Loucy (cell line): ENCODE measurements at regions not wholly inside any gene's neighbourhood (a gene's known extent, or its start where the extent isn't known, plus 50 kb on each side); places are given as distances from the start of the nearest gene placed in this dataset.

Source experiments
- EZH2phosphoT487 ChIP-seq: fragments of 200-600 bp; IDR thresholded peaks from 2 replicates; pipeline ENCODE4 v1.6.1; 2018; ENCODE audit warnings: antibody characterized with exemption, mild to moderate bottlenecking, moderate library complexity, borderline replicate concordance
- TF ChIP-seq, protein P1 (sequence below): fragments of 200-600 bp; sonication (generic); conservative IDR thresholded peaks from 2 replicates; pipeline ENCODE4 v1.5.1; 2014; ENCODE audit warnings: mild to moderate bottlenecking, antibody characterized with exemption, low read length

DNA sequence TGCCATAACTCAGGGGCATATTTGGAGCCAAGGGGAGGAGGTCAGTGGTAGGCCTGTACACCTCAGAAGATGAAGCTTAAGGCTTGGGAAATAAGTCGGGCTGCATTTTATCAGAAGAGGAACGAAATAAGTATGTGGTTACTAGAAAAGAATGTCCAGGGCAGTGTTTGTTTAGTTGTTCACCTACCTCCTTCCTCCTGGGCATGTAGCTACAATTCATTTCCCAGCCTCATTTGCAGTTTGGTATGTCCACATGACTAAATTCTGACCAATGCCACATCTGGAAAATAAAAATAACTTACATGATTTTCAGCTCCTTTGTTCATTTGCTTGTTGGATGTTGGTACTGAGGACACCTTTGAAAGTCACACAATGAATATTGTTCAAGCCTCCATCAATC is 294.5 kb upstream of the RGS17 start:
- TF ChIP-seq, protein P1, sequence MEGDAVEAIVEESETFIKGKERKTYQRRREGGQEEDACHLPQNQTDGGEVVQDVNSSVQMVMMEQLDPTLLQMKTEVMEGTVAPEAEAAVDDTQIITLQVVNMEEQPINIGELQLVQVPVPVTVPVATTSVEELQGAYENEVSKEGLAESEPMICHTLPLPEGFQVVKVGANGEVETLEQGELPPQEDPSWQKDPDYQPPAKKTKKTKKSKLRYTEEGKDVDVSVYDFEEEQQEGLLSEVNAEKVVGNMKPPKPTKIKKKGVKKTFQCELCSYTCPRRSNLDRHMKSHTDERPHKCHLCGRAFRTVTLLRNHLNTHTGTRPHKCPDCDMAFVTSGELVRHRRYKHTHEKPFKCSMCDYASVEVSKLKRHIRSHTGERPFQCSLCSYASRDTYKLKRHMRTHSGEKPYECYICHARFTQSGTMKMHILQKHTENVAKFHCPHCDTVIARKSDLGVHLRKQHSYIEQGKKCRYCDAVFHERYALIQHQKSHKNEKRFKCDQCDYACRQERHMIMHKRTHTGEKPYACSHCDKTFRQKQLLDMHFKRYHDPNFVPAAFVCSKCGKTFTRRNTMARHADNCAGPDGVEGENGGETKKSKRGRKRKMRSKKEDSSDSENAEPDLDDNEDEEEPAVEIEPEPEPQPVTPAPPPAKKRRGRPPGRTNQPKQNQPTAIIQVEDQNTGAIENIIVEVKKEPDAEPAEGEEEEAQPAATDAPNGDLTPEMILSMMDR, result no peak
- TF ChIP-seq EZH2phosphoT487, result no peak
